HAP-1 (cell line): ENCODE measurements at regions not wholly inside any gene's neighbourhood (a gene's known extent, or its start where the extent isn't known, plus 50 kb on each side); places are given as distances from the start of the nearest gene placed in this dataset.
A peak's percentile ranks its signal among the peaks of the same experiment; 100 is the strongest.

ENCODE experiments used
- DNase-seq, 2 experiments: peaks; one replicate each; pipeline ENCODE4 v3.0.0-alpha.2; 2016 to 2020; ENCODE audit warnings: low spot score in 2 of 2
- H3K27me3 ChIP-seq: fragments of 250-450 bp; sonication (Bioruptor Pico); 2 replicates; pipeline ENCODE4 v1.5.1; 2020; ENCODE audit warnings: low read depth, mild to moderate bottlenecking, moderate library complexity
- H3K36me3 ChIP-seq: fragments of 250-450 bp; sonication (Bioruptor Pico); replicated peaks from 2 replicates; pipeline ENCODE4 v1.5.1; 2020; ENCODE audit warnings: mild to moderate bottlenecking
- H3K4me1 ChIP-seq: fragments of 250-450 bp; sonication (Bioruptor Pico); 2 replicates; pipeline ENCODE4 v1.5.1; 2020; ENCODE audit warnings: mild to moderate bottlenecking
- H3K4me3 ChIP-seq: fragments of 250-450 bp; sonication (Bioruptor Pico); 2 replicates; pipeline ENCODE4 v1.5.1; 2020; ENCODE audit warnings: mild to moderate bottlenecking, moderate library complexity
- H3K9me3 ChIP-seq: fragments of 250-450 bp; sonication (Bioruptor Pico); 2 replicates; pipeline ENCODE4 v1.5.1; 2020; ENCODE audit warnings: mild to moderate bottlenecking, moderate library complexity
- in situ Hi-C: fragments of 300-500 bp; cut with MboI; formaldehyde crosslinking; loops from 3 replicates; pipeline ENCODE4 v1.14.3; 2020; ENCODE audit warnings: low sequenced_read_pairs, inconsistent platforms, mixed read lengths

DNA sequence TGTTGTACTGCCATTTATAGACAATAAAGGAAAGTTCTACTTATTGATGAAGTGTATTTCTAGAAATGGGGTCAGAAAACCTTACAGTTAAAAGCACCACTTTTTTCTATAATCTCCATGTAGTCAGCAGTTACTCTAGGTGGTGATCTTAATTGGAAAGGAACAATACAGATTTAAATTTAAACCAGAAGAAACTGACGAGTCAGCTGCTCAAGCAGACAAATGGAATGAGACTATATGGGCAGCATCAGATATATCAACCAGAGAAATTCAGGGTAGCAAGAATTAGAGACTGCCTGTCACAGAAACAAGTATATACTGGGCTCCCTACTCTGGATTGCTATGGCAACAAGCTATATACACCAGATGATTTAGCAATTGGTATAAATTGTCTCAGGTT is 99.6 kb upstream of the SCG2 start:
- H3K27me3 ChIP-seq, result no peaks in the 10 kb centered on the region
- peaks cover 14% of the 10 kb centered on the region for H3K4me1 ChIP-seq

DNA sequence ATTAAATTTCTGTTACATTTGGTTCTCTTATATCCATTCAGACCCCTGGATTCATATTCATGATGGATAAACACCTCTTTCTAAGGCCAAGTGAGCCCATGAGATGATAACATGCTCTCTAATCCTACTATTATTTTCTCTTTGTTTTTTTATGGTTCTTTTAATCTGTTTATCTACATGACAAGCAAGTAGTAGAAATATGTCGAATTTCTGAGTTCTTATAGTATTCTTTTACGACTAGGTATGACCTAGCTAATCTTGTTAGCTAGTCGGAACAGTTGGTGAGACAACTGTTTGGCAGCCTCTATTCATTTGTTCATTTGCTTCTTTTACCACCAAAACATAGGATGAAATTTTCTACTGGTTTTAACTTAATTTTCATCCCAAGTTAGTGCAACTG is 98.1 kb upstream of the SCG2 start:
- Histone ChIP-seq H3K4me3 (no peak overlapping the region), H3K27me3 (no peaks in the 10 kb centered on the region), H3K36me3 (no peaks in the 10 kb centered on the region), H3K9me3 (no peaks in the 10 kb centered on the region), H3K4me1 (peaks cover 14% of the 10 kb centered on the region)
- DNase-seq, result peak in 1 of 2 experiments; percentile 67
- in situ Hi-C loops, result no loop called here

More for the DNA sequence above, 99.6 kb upstream of the SCG2 start:
- Histone ChIP-seq H3K4me3 (no peak overlapping the region), H3K9me3 (no peaks in the 10 kb centered on the region), H3K36me3 (no peaks in the 10 kb centered on the region)
- in situ Hi-C loops, result no loop called here
- no peak for DNase-seq

DNA sequence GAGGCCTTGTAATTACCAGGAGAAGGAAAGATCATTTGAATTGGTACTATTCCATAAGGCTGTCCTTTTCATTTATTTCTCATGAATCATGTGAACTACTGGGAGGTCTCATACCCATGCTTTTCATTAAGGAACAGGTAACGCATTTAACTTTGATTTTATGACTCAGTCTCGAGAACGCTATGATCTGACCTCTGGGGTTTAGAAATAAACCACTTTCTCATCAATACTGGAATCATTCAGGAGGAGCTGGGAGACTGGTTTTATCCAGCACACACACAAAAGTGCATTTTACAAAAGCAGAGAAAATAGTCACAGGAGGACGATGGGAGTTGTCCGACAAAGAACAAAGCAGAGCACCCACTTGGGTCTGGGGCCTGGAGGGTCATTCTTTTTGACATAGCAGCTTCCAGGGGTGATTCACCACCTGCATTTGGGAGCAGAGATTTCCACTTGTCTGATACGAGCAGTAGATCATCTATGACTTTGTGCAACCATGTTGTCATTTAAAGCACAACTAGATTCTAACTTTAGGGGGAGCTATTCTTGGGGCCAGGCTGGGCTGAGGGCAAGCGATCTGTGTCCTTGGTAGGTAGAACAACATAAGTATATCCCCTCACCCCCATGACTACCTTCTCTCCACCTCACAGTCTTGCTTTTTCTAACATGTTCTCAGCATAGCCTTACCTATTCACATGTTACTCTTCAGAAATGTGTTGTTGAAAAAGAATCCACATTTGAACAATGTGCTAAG is 95.9 kb upstream of the SCG2 start:
- H3K36me3 ChIP-seq, result no peaks in the 10 kb centered on the region
- H3K4me3 ChIP-seq, result no peak overlapping the region
- peaks cover 14% of the 10 kb centered on the region for H3K4me1 ChIP-seq
- DNase-seq, result no peak
- no peaks in the 10 kb centered on the region for H3K27me3 ChIP-seq
- H3K9me3 ChIP-seq, result no peaks in the 10 kb centered on the region
- in situ Hi-C loops, result no loop called here

DNA sequence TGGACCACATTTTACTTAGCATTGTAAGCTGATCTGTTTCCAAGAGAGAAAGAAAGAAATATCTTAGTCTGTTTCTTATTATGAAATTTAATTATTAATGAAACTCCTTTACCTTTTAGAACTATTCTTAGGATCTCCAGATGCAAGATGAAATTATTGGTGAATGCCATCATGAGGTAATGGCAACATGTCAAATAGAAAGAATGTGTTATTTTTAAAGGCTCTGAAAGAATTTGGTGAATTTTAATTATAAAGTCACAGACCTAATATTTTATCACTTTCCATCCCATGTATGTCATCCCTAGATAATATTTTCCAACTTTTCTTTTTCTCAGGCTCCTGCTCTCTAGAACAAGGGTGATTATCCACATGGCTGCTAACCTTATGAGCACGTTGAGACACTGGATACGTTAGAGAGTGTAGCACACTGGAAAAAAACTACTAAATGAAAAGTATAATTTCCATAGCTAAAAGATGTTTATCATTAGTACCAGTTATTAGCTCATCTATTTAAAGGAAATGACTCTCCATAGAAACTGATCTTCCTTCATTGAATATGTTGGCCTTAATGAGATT is 95.2 kb upstream of the SCG2 start:
- in situ Hi-C loops, result no loop called here
- Histone ChIP-seq H3K4me3 (no peak overlapping the region), H3K27me3 (no peaks in the 10 kb centered on the region), H3K36me3 (no peaks in the 10 kb centered on the region), H3K9me3 (no peaks in the 10 kb centered on the region), H3K4me1 (peaks cover 14% of the 10 kb centered on the region)
- no peak for DNase-seq

DNA sequence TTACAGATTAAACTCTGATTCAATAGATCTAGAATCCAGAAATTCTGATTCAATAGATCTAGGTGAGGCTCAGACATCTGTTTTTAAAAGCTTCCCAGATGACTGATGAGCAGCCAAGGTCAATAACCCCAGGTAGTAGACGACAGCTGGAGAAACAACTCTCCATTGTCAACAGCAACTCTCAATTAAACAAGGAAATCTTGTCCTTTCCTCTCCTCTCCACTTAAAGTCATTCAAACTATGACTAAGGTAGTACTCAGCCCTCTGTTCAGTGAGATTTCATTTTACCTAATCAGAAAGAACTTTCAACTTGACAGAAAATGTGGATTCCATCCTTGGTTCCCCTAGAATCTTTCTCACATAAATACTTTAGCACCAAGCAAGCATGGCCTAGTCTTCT is 94.6 kb upstream of the SCG2 start:
- in situ Hi-C loops, result no loop called here
- peaks cover 14% of the 10 kb centered on the region for H3K4me1 ChIP-seq
- H3K27me3 ChIP-seq, result no peaks in the 10 kb centered on the region
- H3K4me3 ChIP-seq, result no peak overlapping the region
- H3K36me3 ChIP-seq, result no peaks in the 10 kb centered on the region
- no peaks in the 10 kb centered on the region for H3K9me3 ChIP-seq
- no peak for DNase-seq

DNA sequence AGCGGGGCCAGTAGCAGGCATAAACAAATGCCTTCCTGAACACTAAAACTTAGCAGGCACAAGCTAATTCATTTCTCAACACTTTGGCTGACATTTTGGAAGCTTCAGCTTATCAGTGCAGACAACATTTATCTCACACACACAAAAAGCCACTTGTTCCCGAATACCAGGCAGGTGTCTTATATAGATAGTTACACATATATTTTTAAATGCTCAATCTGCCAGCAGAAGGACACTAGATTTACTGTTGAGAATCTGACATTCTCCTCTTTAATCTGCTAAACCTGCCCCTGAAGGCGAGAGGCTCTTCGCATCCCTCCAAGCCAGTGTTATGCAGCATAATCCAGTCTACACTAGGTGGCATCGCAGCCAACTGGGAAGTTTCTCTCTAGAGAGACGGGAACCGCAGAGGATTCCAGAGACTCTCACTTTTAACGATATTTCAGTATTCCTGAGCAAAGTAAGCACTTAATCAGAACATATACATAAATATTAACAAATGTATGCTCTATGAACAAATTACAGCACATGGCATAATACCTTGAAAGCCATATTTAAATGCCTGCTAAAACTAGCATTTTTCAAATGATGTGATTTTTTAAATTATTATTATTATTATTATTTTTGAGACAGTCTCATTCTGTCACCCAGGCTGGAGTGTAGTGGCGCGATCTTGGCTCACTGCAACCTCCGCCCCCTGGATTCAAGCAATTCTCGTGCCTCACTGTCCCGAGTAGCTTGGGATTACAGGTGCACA is 90.2 kb upstream of the SCG2 start:
- H3K9me3 ChIP-seq, result no peaks in the 10 kb centered on the region
- H3K27me3 ChIP-seq, result no peaks in the 10 kb centered on the region
- in situ Hi-C loops, result no loop called here
- peak; percentile 51 to 68 for DNase-seq
- no peak overlapping the region for H3K4me3 ChIP-seq
- H3K36me3 ChIP-seq, result no peaks in the 10 kb centered on the region
- no peaks in the 10 kb centered on the region for H3K4me1 ChIP-seq

DNA sequence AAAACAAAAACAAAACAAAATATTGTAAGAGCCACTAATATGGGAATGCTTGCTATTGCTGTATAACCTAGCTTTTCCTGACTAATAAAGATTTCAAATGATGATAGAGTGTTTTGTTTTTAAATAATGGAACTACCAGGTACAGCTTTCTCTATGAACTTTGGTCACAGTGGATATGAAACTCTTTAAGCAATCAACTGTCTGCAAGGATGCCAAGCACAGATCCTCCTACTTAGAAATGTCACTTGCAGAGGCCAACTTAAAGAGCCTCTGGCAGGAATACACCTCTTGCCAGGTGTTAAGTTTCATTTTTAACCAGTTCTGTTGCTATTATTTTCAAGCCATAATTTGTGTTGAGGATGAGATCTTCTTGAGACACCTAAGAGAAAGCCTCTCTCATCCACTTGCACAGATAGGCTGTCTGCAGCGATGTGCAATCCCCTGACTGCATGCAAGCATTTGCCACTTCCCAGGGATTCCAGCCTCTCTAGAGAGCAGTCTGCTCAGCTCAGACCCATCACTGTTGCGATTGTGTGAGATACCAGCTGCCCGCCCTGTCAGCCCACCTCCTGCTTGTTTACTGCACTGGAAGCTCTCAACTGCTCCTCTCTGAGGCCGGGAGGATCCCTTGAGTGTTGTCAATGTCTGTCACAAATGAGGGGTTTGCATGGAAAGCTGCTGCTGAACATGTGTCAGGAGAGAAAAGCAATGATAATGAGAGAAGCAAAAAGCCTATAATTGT is 86.1 kb upstream of the SCG2 start:
- no peaks in the 10 kb centered on the region for H3K4me1 ChIP-seq
- H3K4me3 ChIP-seq, result no peak overlapping the region
- no peak for DNase-seq
- H3K27me3 ChIP-seq, result no peaks in the 10 kb centered on the region
- in situ Hi-C loops, result no loop called here
- no peaks in the 10 kb centered on the region for H3K9me3 ChIP-seq
- H3K36me3 ChIP-seq, result no peaks in the 10 kb centered on the region

DNA sequence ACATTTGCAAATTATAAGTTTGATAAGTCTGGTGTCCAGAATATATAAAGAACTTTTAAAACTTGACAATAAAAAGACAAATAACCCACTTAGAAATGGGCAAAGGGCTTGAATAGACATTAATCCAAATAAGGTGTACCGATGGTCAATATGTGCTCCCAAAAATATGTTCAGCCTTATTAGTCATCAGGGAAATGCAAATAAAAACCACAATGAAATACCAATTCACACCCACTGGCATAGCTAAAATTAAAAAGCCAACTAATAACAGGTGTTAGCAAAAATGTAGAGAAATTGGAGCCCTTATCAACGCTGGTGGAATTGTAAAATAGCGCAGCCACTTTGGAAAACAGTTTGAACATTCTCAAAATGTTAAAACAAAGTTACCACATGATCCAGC is 79.0 kb upstream of the SCG2 start:
- H3K36me3 ChIP-seq, result no peaks in the 10 kb centered on the region
- no peaks in the 10 kb centered on the region for H3K4me1 ChIP-seq
- in situ Hi-C loops, result no loop called here
- H3K9me3 ChIP-seq, result no peaks in the 10 kb centered on the region
- no peak for DNase-seq
- no peaks in the 10 kb centered on the region for H3K27me3 ChIP-seq
- no peak overlapping the region for H3K4me3 ChIP-seq

DNA sequence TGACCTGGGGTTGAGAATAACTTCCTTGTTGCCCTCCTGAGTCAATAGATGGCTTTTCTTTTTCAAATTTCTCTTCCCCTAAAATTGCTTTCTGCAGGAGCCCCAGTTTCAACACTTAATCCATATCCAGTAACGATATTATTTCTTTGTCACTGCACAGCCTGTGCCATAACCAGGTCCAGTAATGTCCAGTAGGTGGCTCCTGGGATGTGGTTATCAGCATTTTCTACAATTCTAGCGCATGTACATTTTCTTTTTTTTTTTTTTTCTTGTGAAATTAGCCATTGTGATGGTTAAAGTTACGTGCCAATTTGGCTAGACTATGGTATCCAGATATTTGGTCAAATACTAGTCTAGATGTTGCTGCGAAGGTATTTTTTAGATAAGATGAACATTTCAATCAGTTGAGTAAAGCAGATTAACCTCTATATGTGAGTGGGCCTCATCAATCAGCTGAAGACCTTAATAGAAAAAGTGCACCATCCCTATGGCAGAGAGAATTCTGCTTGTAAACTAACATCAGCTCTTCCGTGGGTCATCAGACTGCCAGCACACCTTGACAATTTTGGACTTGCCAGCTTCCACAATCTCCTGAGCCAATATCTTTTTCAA is 72.9 kb upstream of the SCG2 start:
- peak; percentile 32 to 58 for DNase-seq
- H3K9me3 ChIP-seq, result no peaks in the 10 kb centered on the region
- no peaks in the 10 kb centered on the region for H3K36me3 ChIP-seq
- H3K4me1 ChIP-seq, result peaks cover 3% of the 10 kb centered on the region
- in situ Hi-C loops, result no loop called here
- H3K27me3 ChIP-seq, result no peaks in the 10 kb centered on the region
- H3K4me3 ChIP-seq, result no peak overlapping the region

DNA sequence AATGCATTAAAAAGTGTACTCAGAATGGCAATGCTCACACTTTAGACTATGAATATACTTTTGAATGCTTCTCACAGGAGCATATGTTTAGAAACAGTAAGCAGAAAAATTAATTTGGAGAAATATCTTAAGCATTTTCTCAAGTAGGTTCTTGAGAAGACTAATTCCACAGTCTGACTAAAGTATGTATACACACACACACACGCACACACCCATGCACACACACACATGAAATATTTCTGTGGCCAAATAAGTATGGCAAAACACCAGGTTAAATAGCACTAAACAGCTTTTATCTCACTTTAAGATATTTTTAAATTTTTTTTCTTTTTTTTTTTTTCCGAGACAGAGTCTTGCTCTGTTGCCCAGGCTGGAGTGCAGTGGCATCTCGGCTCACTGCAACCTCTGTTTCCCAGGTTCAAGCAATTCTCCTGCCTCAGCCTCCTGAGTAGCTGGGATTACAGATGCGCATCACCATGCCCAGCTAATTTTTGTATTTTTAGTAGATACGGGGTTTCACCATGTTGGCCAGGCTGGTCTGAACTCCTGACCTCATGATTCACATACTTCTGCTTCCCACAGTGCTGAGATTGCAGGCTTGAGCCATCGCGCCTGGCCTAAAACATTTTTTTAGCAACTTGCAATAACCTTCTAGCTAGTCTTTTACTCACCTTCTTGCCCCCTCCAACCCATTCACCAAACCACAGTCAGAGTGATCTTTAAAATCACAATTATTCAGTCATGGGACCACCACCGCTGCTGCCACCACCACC is 67.5 kb upstream of the SCG2 start:
- no peaks in the 10 kb centered on the region for H3K9me3 ChIP-seq
- H3K4me3 ChIP-seq, result no peak overlapping the region
- in situ Hi-C loops, result no loop called here
- H3K36me3 ChIP-seq, result no peaks in the 10 kb centered on the region
- no peak for DNase-seq
- peaks cover 3% of the 10 kb centered on the region for H3K4me1 ChIP-seq
- H3K27me3 ChIP-seq, result no peaks in the 10 kb centered on the region

DNA sequence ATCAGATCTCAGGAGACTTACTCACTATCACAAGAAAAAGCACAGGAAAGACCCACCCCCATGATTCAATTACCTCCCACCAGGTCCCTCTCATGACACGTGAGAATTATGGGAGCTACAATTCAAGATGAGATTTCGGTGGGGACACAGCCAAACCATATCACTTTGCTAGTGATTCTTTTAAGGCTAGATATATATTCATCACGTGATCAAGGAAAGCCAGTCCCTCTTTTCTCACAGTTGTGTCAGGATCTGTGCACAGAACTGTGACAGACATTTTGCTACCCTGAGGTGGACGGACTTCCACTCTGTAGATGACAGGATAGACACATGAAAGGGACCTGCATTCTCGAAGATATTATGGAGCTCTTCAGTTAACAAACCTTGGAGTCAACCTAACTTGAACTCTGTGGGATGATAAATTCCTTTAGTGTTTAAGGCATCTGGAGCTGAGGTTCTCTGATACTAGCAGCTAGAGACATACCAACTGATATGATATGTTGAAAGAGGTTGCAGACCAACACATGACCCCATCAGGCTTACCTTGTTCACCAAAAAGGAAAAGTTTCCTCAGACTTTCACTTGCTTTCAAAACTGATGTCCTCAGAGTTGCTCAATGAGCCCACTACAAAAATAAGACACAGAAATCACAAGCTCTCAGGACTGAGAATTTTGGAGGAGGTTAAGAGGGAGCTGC is 66.3 kb upstream of the SCG2 start:
- Histone ChIP-seq H3K4me3 (no peak overlapping the region), H3K27me3 (no peaks in the 10 kb centered on the region), H3K9me3 (no peaks in the 10 kb centered on the region), H3K4me1 (no peaks in the 10 kb centered on the region), H3K36me3 (no peaks in the 10 kb centered on the region)
- DNase-seq, result no peak
- in situ Hi-C loops, result no loop called here

DNA sequence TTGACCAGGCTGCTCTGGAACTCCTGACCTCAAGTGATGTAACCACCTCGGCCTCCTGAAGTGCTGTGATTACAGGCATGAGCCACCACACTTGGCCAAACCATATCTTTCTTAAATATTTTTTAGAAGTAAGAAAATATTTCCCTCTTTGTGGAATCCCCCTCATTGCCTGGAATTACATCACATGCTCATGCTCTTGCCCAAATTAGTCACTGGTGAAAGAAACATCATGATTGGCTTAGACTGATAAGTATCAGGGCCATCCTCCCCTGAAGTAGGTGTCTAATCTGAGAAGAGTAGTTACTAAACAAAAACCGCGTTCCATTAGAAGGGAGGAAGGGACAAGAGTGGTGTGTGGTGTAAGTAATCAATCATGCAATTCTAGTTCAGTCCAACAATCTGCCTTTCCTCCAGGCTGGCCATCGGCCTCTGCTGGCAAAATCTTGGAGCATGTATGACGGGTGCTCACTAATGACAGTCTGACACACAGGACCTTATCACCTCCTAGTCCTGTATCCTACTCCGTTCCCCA is 52.3 kb upstream of the SCG2 start:
- Histone ChIP-seq H3K9me3 (no peaks in the 10 kb centered on the region), H3K4me3 (no peak overlapping the region), H3K27me3 (no peaks in the 10 kb centered on the region), H3K36me3 (no peaks in the 10 kb centered on the region), H3K4me1 (peaks cover 7% of the 10 kb centered on the region)
- in situ Hi-C loops, result no loop called here
- DNase-seq, result no peak
